ENCODE measurements at regions not wholly inside any gene's neighbourhood (a gene's known extent, or its start where the extent isn't known, plus 50 kb on each side); places are given as distances from the start of the nearest gene placed in this dataset.

DNA sequence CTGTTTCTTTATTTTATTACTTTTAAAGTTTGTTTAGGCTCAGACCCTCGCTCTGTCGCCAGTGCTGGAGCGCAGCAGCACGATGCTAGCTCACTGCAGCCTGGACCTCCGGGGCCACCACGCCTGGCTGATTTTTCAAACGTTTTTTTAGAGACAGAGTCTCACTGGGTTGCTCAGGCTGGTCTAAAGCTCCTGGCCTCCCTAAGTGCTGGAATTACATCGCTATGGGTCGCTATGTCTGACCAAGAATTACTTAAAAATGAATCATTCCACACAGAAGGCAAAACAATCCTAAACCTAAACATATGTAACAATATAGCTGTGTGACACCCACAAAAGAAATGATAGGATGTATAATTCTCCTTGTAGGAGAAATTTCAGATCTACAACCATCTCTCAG lies 86.9 kb upstream of the SIMC1 start:
- Histone ChIP-seq H3K4me1 (ENCODE audit: insufficient read depth, low read length, poor library complexity, severe bottlenecking) (no peaks in the 10 kb centered on the region), H3K9me3 (ENCODE audit: low read depth, low read length, poor library complexity, severe bottlenecking) (no peaks in the 10 kb centered on the region), H3K27me3 (replicated peaks; ENCODE audit: insufficient read depth, low read depth, low read length, poor library complexity) (peaks cover 40% of the 10 kb centered on the region), H3K36me3 (ENCODE audit: insufficient read depth, low read length, poor library complexity, severe bottlenecking) (no peaks in the 10 kb centered on the region), H3K27ac (ENCODE audit: low read depth, low read length, poor library complexity, severe bottlenecking) (no peak overlapping the region), H3K4me3 (ENCODE audit: low read depth, low read length, poor library complexity, severe bottlenecking) (no peak overlapping the region)
- no peak for TF ChIP-seq EZH2 (IDR thresholded peaks at IDR 0.05; ENCODE audit: borderline replicate concordance, low read depth, low read length, poor library complexity, severe bottlenecking)
- intact Hi-C loops (cut with micrococcal nuclease; ENCODE audit: unreplicated experiment): no loop called here
- DNase-seq (ENCODE audit: low spot score): no peak
- ChIA-PET CTCF (no interaction called here), POLR2A (ENCODE audit: low non-redundant PET) (no interaction called here)
- BruUV-seq (replicated peaks): no TSS peak

DNA sequence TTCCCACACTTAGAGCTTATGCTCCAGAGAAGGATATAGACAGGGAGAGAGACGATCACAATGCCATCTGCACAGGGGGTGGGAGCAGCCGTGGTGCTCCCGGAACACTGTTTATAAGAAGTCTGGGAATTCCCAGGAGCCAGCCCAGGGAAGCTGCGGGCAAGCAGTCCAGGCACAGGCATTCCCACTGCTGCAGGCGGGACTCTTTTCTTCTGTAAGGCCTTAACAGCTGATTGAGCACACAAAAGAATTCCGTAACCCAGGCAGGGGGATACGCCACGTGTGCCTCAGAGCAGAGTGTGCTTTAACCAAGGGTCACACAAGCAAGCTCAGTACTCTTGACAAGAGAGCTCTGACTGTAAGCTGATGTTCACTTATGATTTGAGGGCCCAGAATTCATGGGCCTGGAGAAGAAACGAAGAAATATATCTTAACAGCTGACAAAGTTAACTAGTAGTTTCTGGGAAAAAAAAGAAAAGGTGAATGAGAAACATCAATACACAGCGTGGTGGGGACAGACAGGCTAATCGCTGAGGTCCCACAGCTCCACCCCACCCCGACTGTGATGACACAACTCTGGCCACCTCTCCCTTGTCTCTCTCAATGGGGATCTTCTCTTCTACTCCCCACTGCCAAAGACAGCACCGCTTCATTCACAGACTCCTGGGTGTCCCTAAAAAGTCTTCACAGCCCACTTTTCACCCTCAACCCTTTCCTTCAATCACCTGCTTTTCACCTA lies 85.9 kb upstream of the SIMC1 start:
- ChIA-PET CTCF (no interaction called here), POLR2A (ENCODE audit: low non-redundant PET) (no interaction called here)
- intact Hi-C loops (cut with micrococcal nuclease; ENCODE audit: unreplicated experiment): no loop called here
- Histone ChIP-seq H3K27me3 (replicated peaks; ENCODE audit: insufficient read depth, low read depth, low read length, poor library complexity) (peaks cover 40% of the 10 kb centered on the region), H3K36me3 (ENCODE audit: insufficient read depth, low read length, poor library complexity, severe bottlenecking) (no peaks in the 10 kb centered on the region), H3K27ac (ENCODE audit: low read depth, low read length, poor library complexity, severe bottlenecking) (no peak overlapping the region), H3K9me3 (ENCODE audit: low read depth, low read length, poor library complexity, severe bottlenecking) (no peaks in the 10 kb centered on the region), H3K4me1 (ENCODE audit: insufficient read depth, low read length, poor library complexity, severe bottlenecking) (no peaks in the 10 kb centered on the region), H3K4me3 (ENCODE audit: low read depth, low read length, poor library complexity, severe bottlenecking) (no peak overlapping the region)
- TF ChIP-seq EZH2 (IDR thresholded peaks at IDR 0.05; ENCODE audit: borderline replicate concordance, low read depth, low read length, poor library complexity, severe bottlenecking): no peak
- TF ChIP-seq, protein P1, sequence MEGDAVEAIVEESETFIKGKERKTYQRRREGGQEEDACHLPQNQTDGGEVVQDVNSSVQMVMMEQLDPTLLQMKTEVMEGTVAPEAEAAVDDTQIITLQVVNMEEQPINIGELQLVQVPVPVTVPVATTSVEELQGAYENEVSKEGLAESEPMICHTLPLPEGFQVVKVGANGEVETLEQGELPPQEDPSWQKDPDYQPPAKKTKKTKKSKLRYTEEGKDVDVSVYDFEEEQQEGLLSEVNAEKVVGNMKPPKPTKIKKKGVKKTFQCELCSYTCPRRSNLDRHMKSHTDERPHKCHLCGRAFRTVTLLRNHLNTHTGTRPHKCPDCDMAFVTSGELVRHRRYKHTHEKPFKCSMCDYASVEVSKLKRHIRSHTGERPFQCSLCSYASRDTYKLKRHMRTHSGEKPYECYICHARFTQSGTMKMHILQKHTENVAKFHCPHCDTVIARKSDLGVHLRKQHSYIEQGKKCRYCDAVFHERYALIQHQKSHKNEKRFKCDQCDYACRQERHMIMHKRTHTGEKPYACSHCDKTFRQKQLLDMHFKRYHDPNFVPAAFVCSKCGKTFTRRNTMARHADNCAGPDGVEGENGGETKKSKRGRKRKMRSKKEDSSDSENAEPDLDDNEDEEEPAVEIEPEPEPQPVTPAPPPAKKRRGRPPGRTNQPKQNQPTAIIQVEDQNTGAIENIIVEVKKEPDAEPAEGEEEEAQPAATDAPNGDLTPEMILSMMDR (conservative IDR thresholded peaks at IDR 0.05; ENCODE audit: low read depth, low read length): no peak
- BruUV-seq (replicated peaks): no TSS peak
- no peak for DNase-seq (ENCODE audit: low spot score)

DNA sequence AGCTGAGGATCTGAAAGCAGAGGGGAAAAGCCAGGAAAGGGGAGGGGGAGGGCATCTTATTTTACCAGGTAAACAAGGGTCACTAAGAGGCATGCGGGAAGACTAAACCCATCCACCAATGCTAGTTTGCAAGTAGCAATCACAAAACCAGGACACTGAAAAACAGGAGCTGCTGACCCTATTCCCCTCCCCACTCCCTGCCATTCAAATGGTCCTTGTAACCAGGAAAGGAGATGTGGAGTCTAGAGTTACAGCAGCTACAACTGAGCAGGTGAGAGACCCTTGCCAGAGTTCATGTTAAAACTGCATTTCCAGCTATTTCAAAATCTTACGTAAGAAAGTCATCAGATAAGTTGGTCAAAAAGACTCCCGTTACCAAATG lies 85.3 kb upstream of the SIMC1 start:
- no TSS peak for BruUV-seq (replicated peaks)
- POLR2A ChIA-PET (ENCODE audit: low non-redundant PET): no interaction called here
- CTCF ChIA-PET: no interaction called here
- peaks cover 41% of the 10 kb centered on the region for H3K27me3 ChIP-seq (replicated peaks; ENCODE audit: insufficient read depth, low read depth, low read length, poor library complexity)
- no peak for DNase-seq (ENCODE audit: low spot score)
- H3K4me3 ChIP-seq (ENCODE audit: low read depth, low read length, poor library complexity, severe bottlenecking): no peak overlapping the region
- H3K36me3 ChIP-seq (ENCODE audit: insufficient read depth, low read length, poor library complexity, severe bottlenecking): no peaks in the 10 kb centered on the region
- no peaks in the 10 kb centered on the region for H3K4me1 ChIP-seq (ENCODE audit: insufficient read depth, low read length, poor library complexity, severe bottlenecking)
- H3K27ac ChIP-seq (ENCODE audit: low read depth, low read length, poor library complexity, severe bottlenecking): no peak overlapping the region
- no peaks in the 10 kb centered on the region for H3K9me3 ChIP-seq (ENCODE audit: low read depth, low read length, poor library complexity, severe bottlenecking)
- intact Hi-C loops (cut with micrococcal nuclease; ENCODE audit: unreplicated experiment): no loop called here
- TF ChIP-seq, protein P1 (conservative IDR thresholded peaks at IDR 0.05; ENCODE audit: low read depth, low read length): no peak
- no peak for TF ChIP-seq EZH2 (IDR thresholded peaks at IDR 0.05; ENCODE audit: borderline replicate concordance, low read depth, low read length, poor library complexity, severe bottlenecking)

DNA sequence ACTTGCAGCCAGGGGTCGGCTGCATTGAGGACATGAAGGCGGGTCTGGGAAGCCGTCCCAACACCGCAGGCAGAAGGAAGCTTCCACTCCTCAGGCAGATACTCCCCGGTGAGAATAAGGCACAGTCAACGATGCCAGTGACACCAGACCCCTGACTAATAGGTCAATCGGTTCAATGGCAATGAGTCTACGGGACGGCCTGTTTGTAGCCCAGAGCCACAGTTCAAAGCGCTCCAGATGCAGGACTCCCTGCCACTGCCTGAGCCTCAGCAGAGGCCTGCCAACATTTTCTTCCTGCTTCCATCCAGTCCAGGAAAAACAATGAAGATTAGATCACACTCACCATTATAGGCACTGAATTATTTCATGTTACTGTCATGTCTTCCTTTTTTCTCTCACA lies 84.5 kb upstream of the SIMC1 start:
- Histone ChIP-seq H3K27ac (ENCODE audit: low read depth, low read length, poor library complexity, severe bottlenecking) (no peak overlapping the region), H3K4me3 (ENCODE audit: low read depth, low read length, poor library complexity, severe bottlenecking) (no peak overlapping the region), H3K4me1 (ENCODE audit: insufficient read depth, low read length, poor library complexity, severe bottlenecking) (no peaks in the 10 kb centered on the region), H3K36me3 (ENCODE audit: insufficient read depth, low read length, poor library complexity, severe bottlenecking) (no peaks in the 10 kb centered on the region), H3K9me3 (ENCODE audit: low read depth, low read length, poor library complexity, severe bottlenecking) (no peaks in the 10 kb centered on the region), H3K27me3 (replicated peaks; ENCODE audit: insufficient read depth, low read depth, low read length, poor library complexity) (peaks cover 42% of the 10 kb centered on the region)
- intact Hi-C loops (cut with micrococcal nuclease; ENCODE audit: unreplicated experiment): no loop called here
- ChIA-PET POLR2A (ENCODE audit: low non-redundant PET) (no interaction called here), CTCF (no interaction called here)
- no TSS peak for BruUV-seq (replicated peaks)
- TF ChIP-seq EZH2 (IDR thresholded peaks at IDR 0.05; ENCODE audit: borderline replicate concordance, low read depth, low read length, poor library complexity, severe bottlenecking): no peak
- DNase-seq (ENCODE audit: low spot score): no peak

Measured in A673 (cell line).